Endothelial cell of umbilical vein (primary cell): ENCODE measurements at regions not wholly inside any gene's neighbourhood (a gene's known extent, or its start where the extent isn't known, plus 50 kb on each side); places are given as distances from the start of the nearest gene placed in this dataset.

Source experiments
- EZH2 ChIP-seq: IDR thresholded peaks from 2 replicates; pipeline ENCODE4 v1.6.1; 2012; ENCODE audit warnings: borderline replicate concordance, low read depth, mild to moderate bottlenecking, moderate library complexity, low read length, inconsistent platforms; ENCODE audit not compliant: severe bottlenecking
- FOS ChIP-seq: IDR thresholded peaks from 2 replicates; pipeline ENCODE4 v1.6.1; 2011; ENCODE audit warnings: mild to moderate bottlenecking, low read length, moderate library complexity, borderline replicate concordance; ENCODE audit not compliant: insufficient read depth
- GATA2 ChIP-seq: IDR thresholded peaks from 2 replicates; pipeline ENCODE4 v1.7.0; 2011; ENCODE audit warnings: low read depth, mild to moderate bottlenecking, moderate library complexity, mixed read lengths, low read length; ENCODE audit not compliant: insufficient read length, insufficient read depth
- JUN ChIP-seq: IDR thresholded peaks from 2 replicates; pipeline ENCODE4 v1.6.1; 2011; ENCODE audit warnings: borderline replicate concordance, low read depth; ENCODE audit not compliant: insufficient read length, insufficient read depth
- MAX ChIP-seq: IDR thresholded peaks from 2 replicates; pipeline ENCODE4 v1.6.1; 2011; ENCODE audit not compliant: insufficient read depth, insufficient read length
- MYC ChIP-seq: IDR thresholded peaks from one replicate; pipeline ENCODE4 v1.6.1; 2011; ENCODE audit warnings: mild to moderate bottlenecking, low read depth, low read length
- POLR2A ChIP-seq: IDR thresholded peaks from 2 replicates; pipeline ENCODE4 v1.6.1; 2012; ENCODE audit warnings: low read depth, mild to moderate bottlenecking, control low read depth, low read length
- POLR2AphosphoS5 ChIP-seq: IDR thresholded peaks from 2 replicates; pipeline ENCODE4 v1.6.1; 2012; ENCODE audit warnings: low read depth, mild to moderate bottlenecking, control low read depth, low read length, moderate library complexity; ENCODE audit not compliant: insufficient read depth
- TF ChIP-seq, protein P1 (sequence below), 2 donors: IDR thresholded peaks; 1 replicate in 1 of 2; 2 replicates in 1 of 2; pipeline ENCODE4 v1.5.1; 2011; ENCODE audit warnings: low read length in 2 of 2, mild to moderate bottlenecking in 2 of 2, moderate library complexity in 2 of 2, control low read depth in 1 of 2, inconsistent platforms in 1 of 2, low read depth in 1 of 2; ENCODE audit not compliant: insufficient read depth in 1 of 2; ENCODE audit errors: extremely low read depth in 1 of 2

DNA sequence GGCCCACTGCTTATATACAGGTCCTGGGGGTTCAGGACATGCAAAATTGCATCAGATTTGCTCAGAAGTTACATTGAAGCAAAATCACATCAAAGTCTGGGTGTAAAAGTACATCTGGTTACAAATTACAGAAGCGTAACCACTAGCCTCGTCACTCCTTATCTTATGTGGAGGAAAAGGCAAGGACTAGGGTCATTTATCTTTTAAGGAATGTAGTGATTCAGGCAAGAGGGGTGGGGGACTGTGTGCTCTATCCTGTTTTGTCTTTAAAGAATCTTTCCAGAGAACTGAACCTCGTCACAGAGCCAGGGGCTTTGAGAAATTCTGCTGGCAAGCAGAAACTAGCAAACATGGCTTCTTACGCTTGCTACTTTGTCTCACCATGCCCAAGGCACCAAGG, 61.1 kb upstream of the RAB4A start:
- TF ChIP-seq POLR2A = no peak
- no peak for TF ChIP-seq MAX
- TF ChIP-seq, protein P1, sequence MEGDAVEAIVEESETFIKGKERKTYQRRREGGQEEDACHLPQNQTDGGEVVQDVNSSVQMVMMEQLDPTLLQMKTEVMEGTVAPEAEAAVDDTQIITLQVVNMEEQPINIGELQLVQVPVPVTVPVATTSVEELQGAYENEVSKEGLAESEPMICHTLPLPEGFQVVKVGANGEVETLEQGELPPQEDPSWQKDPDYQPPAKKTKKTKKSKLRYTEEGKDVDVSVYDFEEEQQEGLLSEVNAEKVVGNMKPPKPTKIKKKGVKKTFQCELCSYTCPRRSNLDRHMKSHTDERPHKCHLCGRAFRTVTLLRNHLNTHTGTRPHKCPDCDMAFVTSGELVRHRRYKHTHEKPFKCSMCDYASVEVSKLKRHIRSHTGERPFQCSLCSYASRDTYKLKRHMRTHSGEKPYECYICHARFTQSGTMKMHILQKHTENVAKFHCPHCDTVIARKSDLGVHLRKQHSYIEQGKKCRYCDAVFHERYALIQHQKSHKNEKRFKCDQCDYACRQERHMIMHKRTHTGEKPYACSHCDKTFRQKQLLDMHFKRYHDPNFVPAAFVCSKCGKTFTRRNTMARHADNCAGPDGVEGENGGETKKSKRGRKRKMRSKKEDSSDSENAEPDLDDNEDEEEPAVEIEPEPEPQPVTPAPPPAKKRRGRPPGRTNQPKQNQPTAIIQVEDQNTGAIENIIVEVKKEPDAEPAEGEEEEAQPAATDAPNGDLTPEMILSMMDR (IDR thresholded peaks at IDR 0.05; ENCODE audit: extremely low read depth in 1 of 2, insufficient read depth in 1 of 2, low read depth in 1 of 2, low read length in 2 of 2) = no peak
- no peak for TF ChIP-seq POLR2AphosphoS5
- TF ChIP-seq FOS = no peak
- TF ChIP-seq JUN = no peak
- TF ChIP-seq EZH2 = no peak
- TF ChIP-seq MYC = no peak
- no peak for TF ChIP-seq GATA2
